ENCODE measurements at regions not wholly inside any gene's neighbourhood (a gene's known extent, or its start where the extent isn't known, plus 50 kb on each side); places are given as distances from the start of the nearest gene placed in this dataset.

DNA sequence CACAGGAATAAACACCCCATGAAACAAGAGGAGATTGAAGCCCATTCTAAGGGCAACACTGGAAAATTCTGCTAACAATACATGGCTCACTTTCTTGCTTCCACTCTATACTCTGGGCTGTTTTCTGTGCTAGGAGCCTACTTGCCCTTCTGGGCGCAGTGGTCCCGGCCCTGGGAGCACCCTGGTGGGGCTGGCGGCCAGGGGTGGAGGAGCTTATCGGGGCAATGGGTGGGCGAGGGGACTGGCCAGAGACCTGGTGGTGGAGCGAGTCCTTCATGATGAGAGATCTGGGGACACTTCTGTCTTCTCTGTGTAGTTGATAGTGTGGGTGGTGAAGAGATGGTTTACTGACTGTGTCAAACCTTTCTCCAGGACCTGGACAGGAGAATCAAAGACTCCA is 1128.5 kb downstream of the TBL1XR1 start:
- Histone ChIP-seq H3K27me3 (ENCODE audit: control insufficient read depth, insufficient read depth, low read length) (no peaks in the 10 kb centered on the region), H3K4me3 (ENCODE audit: low read depth, low read length) (no peak overlapping the region), H3K36me3 (ENCODE audit: control insufficient read depth, insufficient read depth, low read length) (no peaks in the 10 kb centered on the region)
- FAIRE-seq (no peak), DNase-seq (ENCODE audit: low read depth) (no peak)
- TF ChIP-seq, protein P1, sequence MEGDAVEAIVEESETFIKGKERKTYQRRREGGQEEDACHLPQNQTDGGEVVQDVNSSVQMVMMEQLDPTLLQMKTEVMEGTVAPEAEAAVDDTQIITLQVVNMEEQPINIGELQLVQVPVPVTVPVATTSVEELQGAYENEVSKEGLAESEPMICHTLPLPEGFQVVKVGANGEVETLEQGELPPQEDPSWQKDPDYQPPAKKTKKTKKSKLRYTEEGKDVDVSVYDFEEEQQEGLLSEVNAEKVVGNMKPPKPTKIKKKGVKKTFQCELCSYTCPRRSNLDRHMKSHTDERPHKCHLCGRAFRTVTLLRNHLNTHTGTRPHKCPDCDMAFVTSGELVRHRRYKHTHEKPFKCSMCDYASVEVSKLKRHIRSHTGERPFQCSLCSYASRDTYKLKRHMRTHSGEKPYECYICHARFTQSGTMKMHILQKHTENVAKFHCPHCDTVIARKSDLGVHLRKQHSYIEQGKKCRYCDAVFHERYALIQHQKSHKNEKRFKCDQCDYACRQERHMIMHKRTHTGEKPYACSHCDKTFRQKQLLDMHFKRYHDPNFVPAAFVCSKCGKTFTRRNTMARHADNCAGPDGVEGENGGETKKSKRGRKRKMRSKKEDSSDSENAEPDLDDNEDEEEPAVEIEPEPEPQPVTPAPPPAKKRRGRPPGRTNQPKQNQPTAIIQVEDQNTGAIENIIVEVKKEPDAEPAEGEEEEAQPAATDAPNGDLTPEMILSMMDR (IDR thresholded peaks at IDR 0.05; ENCODE audit: insufficient read depth, low read length, severe bottlenecking), result no peak

DNA sequence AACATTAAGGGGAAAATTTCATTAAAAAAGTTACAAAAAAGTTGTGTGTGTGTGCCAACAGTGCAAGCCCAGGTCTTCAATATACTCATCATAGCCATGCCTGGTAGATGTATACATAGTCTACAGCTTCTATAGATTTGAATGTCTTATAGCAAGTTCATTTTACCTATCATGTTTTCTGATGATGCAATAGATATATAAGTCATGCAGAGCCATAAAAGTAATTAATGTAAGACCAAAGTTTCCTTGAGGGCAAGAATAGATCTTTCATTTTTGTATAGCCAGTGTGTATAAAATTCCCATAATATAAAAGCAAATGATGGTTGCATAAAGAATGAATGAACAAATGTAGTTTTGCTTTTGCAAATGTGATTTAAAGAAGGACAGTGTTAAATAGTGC is 1138.4 kb downstream of the TBL1XR1 start:
- FAIRE-seq (no peak), DNase-seq (ENCODE audit: low read depth) (no peak)
- Histone ChIP-seq H3K36me3 (ENCODE audit: control insufficient read depth, insufficient read depth, low read length) (no peaks in the 10 kb centered on the region), H3K4me3 (ENCODE audit: low read depth, low read length) (no peak overlapping the region), H3K27me3 (ENCODE audit: control insufficient read depth, insufficient read depth, low read length) (no peaks in the 10 kb centered on the region)
- TF ChIP-seq, protein P1 (IDR thresholded peaks at IDR 0.05; ENCODE audit: insufficient read depth, low read length, severe bottlenecking), result no peak

DNA sequence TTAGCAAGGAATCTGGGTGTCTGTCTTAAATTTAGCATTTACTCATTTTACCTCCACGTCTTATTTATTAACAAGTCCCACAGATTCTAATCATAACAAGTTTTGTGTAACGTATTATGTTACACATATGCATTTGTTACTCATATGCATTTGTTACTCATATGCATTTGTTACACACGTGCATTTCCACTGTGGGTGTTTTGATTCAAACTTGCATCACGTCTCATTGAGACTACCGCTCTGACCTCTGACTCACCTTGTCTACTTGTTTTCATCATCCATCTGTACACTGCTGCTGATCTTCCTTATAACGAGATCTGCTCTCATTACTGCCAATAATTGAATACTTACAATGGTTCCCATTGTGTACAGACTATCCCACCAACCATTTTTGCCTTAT is 1141.4 kb downstream of the TBL1XR1 start:
- H3K27me3 ChIP-seq (ENCODE audit: control insufficient read depth, insufficient read depth, low read length), result no peaks in the 10 kb centered on the region
- no peak for FAIRE-seq
- H3K4me3 ChIP-seq (ENCODE audit: low read depth, low read length), result no peak overlapping the region
- H3K36me3 ChIP-seq (ENCODE audit: control insufficient read depth, insufficient read depth, low read length), result no peaks in the 10 kb centered on the region
- DNase-seq (ENCODE audit: low read depth), result peak; percentile 2
- TF ChIP-seq, protein P1 (IDR thresholded peaks at IDR 0.05; ENCODE audit: insufficient read depth, low read length, severe bottlenecking), result no peak

DNA sequence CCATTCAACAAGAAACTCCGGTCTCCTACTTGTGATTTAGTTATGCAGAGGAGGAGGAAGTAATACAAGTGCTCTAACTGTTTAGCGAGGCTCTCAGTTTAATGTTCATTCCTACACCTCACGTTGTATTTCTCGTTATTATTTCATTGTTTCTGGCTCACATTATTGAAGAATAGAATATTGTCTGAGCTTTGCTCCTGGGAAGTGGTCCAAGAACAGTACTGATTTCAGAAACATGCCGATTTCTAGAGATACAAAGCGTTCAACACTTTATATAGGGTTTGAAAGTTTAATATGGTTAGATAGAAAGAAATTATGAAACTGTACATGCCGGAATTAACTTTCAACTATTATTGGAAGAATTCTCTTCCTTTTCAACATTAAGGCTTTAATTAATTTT is 1145.5 kb downstream of the TBL1XR1 start:
- Histone ChIP-seq H3K36me3 (ENCODE audit: control insufficient read depth, insufficient read depth, low read length) (no peaks in the 10 kb centered on the region), H3K4me3 (ENCODE audit: low read depth, low read length) (no peak overlapping the region), H3K27me3 (ENCODE audit: control insufficient read depth, insufficient read depth, low read length) (no peaks in the 10 kb centered on the region)
- TF ChIP-seq, protein P1 (IDR thresholded peaks at IDR 0.05; ENCODE audit: insufficient read depth, low read length, severe bottlenecking), result no peak
- DNase-seq (ENCODE audit: low read depth), result no peak
- FAIRE-seq, result no peak

DNA sequence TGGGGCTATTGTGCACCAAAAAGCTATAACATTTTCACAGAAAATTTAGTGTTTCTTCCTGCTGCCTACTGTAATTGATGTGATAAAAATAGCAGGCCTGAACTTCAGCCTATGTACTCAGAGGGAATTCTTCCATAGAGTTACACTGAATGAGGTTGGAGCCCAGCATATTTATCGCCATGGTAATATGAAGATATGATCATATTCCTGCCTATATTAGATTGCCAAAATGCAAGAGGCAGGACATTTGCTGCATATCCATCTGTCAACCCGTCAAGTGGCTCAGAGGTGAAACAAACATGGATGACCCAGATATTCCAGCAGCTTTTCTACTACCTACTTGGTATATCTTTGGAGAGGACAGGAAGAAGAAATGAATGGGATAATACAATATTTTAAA is 1150.6 kb downstream of the TBL1XR1 start:
- TF ChIP-seq, protein P1 (IDR thresholded peaks at IDR 0.05; ENCODE audit: insufficient read depth, low read length, severe bottlenecking), result no peak
- FAIRE-seq (no peak), DNase-seq (ENCODE audit: low read depth) (no peak)
- H3K36me3 ChIP-seq (ENCODE audit: control insufficient read depth, insufficient read depth, low read length), result no peaks in the 10 kb centered on the region
- no peaks in the 10 kb centered on the region for H3K27me3 ChIP-seq (ENCODE audit: control insufficient read depth, insufficient read depth, low read length)
- no peak overlapping the region for H3K4me3 ChIP-seq (ENCODE audit: low read depth, low read length)

DNA sequence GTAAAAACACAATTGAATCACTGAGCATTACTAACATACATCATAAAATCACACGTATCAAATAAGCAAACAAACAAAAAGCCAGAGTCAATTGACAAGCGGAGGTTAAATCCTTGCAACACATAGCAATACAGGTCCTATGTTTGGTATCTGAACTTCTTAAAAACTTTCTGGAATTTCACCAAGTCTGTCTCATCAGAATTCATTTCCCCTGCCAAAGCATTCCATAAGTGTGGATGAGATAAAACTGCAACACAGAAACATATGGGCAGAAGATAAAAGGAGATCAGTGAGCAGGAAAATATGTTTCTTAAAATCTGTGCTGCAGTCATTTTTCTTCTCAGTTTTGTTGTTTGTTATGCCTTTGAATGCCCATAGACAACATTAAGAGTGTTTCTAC is 1155.5 kb downstream of the TBL1XR1 start:
- Histone ChIP-seq H3K27me3 (ENCODE audit: control insufficient read depth, insufficient read depth, low read length) (no peaks in the 10 kb centered on the region), H3K36me3 (ENCODE audit: control insufficient read depth, insufficient read depth, low read length) (no peaks in the 10 kb centered on the region), H3K4me3 (ENCODE audit: low read depth, low read length) (no peak overlapping the region)
- TF ChIP-seq, protein P1 (IDR thresholded peaks at IDR 0.05; ENCODE audit: insufficient read depth, low read length, severe bottlenecking), result no peak
- no peak for DNase-seq (ENCODE audit: low read depth)
- no peak for FAIRE-seq

Measured in bronchial epithelial cell (primary cell).